Prostate gland (tissue), 2 donors: ENCODE measurements at regions not wholly inside any gene's neighbourhood (a gene's known extent, or its start where the extent isn't known, plus 50 kb on each side); places are given as distances from the start of the nearest gene placed in this dataset.

Experiments used
- DNase-seq: peaks from one replicate; pipeline ENCODE4 v3.0.0-alpha.2; 2019; ENCODE audit warnings: low spot score
- H3K27ac ChIP-seq, 2 donors: fragments of 200-600 bp; sonication (generic); 2 replicates each; pipeline ENCODE4 v1.5.1; 2017 to 2019
- H3K27me3 ChIP-seq: fragments of 200-600 bp; sonication (generic); replicated peaks from 2 replicates; pipeline ENCODE4 v1.5.1; 2019; ENCODE audit not compliant: insufficient read depth
- H3K36me3 ChIP-seq, 2 donors: fragments of 200-600 bp; sonication (generic); 1 replicate in 1 of 2; 2 replicates in 1 of 2; pipeline versions ENCODE4 v1.5.1 to v1.8.1; 2017 to 2019
- H3K4me1 ChIP-seq: fragments of 200-600 bp; sonication (generic); replicated peaks from 2 replicates; pipeline ENCODE4 v1.5.1; 2019
- H3K4me3 ChIP-seq, 2 donors: fragments of 200-600 bp; sonication (generic); 2 replicates each; pipeline ENCODE4 v1.5.1; 2017 to 2019
- H3K9me3 ChIP-seq: fragments of 200-600 bp; sonication (generic); 2 replicates; pipeline ENCODE4 v1.5.1; 2017
- CTCF ChIP-seq, 4 experiments: fragments of 200-600 bp in 2 of 4; fragments of 450-650 bp in 2 of 4; sonication (generic) in 2 of 4; IDR thresholded peaks; 1 replicate in 3 of 4; 2 replicates in 1 of 4; pipeline ENCODE4 v1.5.1; 2016 to 2019; ENCODE audit warnings: antibody characterized with exemption in 4 of 4, mild to moderate bottlenecking in 2 of 4, moderate library complexity in 2 of 4
- POLR2A ChIP-seq: fragments of 450-650 bp; IDR thresholded peaks from one replicate; pipeline ENCODE4 v1.6.1; 2016; ENCODE audit warnings: antibody characterized with exemption, mild to moderate bottlenecking
- POLR2AphosphoS5 ChIP-seq: sonication (generic); formaldehyde crosslinking; IDR thresholded peaks from one replicate; pipeline ENCODE4 v1.6.1; 2017; ENCODE audit warnings: antibody characterized with exemption
- WGBS: methylation state at CpG from one replicate; pipeline ENCODE4 v1.1.5; 2018; 5-methylcytosine and 5-hydroxymethylcytosine counted together
- intact Hi-C: fragments of 100-400 bp; cut with DNase I; formaldehyde crosslinking; loops from one replicate; pipeline ENCODE4 v1.14.2; 2022

DNA sequence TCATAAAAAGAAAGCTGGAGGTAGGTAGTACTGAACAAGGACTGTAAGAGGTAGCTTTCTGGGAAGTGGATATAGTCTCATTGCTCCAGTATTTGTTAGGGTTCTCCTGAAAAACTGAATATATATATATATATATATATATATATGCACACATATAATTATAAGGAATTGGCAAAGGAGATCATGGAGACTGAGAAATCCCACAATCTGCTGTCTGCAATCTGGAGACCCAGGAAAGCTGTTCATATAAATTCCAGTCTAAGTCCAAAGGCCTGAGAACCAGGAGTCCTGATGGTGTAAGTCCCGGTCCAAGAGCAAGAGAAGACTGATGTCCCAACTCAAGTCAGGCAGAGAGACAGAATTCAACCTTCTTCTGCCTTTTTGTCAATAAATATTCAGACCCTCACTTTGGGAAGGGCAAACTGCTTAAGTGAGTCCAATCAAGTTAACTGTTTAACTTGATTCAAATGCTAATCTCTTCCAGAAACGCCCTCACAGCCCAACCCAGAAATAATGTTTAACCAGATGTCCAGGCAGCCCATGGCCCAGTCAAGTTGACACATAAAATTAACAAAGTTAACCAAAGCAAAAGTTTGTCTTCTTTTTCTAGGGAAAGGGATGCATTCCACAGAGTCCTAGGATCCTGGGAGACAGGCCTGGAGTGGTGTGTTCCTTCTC lies 225.3 kb upstream of the KAZN start:
- no peak overlapping the region for H3K4me3 ChIP-seq
- H3K36me3 ChIP-seq: no peaks in the 10 kb centered on the region
- DNase-seq: no peak
- H3K27me3 ChIP-seq: peaks cover 5% of the 10 kb centered on the region
- TF ChIP-seq POLR2AphosphoS5 (no peak), POLR2A (no peak), CTCF (IDR thresholded peaks at IDR 0.05) (no peak)
- no peaks in the 10 kb centered on the region for H3K9me3 ChIP-seq
- H3K4me1 ChIP-seq: no peaks in the 10 kb centered on the region
- no peak overlapping the region for H3K27ac ChIP-seq
- WGBS: 88% methylated on average over 2 of the region's 2 CpGs
- intact Hi-C loops: no loop called here

DNA sequence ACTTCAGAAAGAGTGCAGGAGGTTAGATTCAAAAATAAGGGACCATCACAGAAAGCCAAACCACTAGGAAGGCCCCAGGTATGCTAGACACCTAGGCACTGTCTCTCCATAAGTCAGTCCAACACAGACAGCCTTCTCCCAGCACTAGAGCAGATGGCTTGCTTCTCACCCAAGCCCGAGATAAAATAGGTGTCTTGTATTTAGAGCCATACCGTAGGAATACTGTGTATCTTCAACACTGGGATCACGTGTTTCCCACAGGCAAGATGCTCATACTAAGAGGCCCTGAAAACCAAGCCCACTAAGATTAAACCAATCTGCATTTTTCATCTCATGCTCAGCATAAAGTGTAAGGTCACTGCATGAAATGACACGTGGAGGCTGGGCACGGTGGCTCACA lies 223.3 kb upstream of the KAZN start:
- H3K27me3 ChIP-seq: no peaks in the 10 kb centered on the region
- intact Hi-C loops: no loop called here
- H3K27ac ChIP-seq: no peak overlapping the region
- no peak overlapping the region for H3K4me3 ChIP-seq
- DNase-seq: no peak
- no peaks in the 10 kb centered on the region for H3K4me1 ChIP-seq
- WGBS: 94% methylated on average over 5 of the region's 5 CpGs
- no peaks in the 10 kb centered on the region for H3K36me3 ChIP-seq
- TF ChIP-seq POLR2A: no peak
- no peak for TF ChIP-seq POLR2AphosphoS5
- no peak for TF ChIP-seq CTCF (IDR thresholded peaks at IDR 0.05)
- no peaks in the 10 kb centered on the region for H3K9me3 ChIP-seq

- H3K27me3 ChIP-seq: no peaks in the 10 kb centered on the region
- H3K9me3 ChIP-seq: no peaks in the 10 kb centered on the region
- intact Hi-C loops: no loop called here
- H3K4me1 ChIP-seq: no peaks in the 10 kb centered on the region
- H3K36me3 ChIP-seq: no peaks in the 10 kb centered on the region
- TF ChIP-seq CTCF (IDR thresholded peaks at IDR 0.05) (no peak), POLR2AphosphoS5 (no peak), POLR2A (no peak)
- H3K4me3 ChIP-seq: no peak overlapping the region
- 90% methylated on average over 5 of the region's 5 CpGs for WGBS
- no peak for DNase-seq
- H3K27ac ChIP-seq: no peak overlapping the region
These were observed 221.1 kb upstream of the KAZN start for GRCh38 chr1:14377386-14377785.

DNA sequence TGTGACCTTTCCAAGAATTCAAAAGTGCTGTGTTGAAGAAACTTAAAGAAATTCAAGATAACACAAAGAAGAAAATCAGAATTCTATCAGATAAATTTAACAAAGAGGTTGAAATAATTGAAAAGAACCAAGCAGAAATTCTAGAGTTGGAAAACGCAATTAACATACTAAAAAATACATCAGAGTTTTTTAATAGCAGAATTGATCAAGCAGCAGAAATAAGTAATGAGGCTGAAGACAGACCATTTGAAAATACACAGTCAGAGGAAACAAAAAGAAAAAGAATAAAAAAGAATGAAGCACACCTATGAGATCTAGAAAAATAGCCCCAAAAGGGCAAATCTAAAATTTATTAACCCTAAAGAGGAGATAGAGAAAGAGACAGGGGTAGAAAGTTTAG lies 218.1 kb upstream of the KAZN start:
- intact Hi-C loops: no loop called here
- TF ChIP-seq CTCF (IDR thresholded peaks at IDR 0.05) (no peak), POLR2AphosphoS5 (no peak), POLR2A (no peak)
- Histone ChIP-seq H3K36me3 (no peaks in the 10 kb centered on the region), H3K27ac (no peak overlapping the region), H3K4me3 (no peak overlapping the region), H3K4me1 (no peaks in the 10 kb centered on the region), H3K9me3 (no peaks in the 10 kb centered on the region), H3K27me3 (no peaks in the 10 kb centered on the region)
- 94% methylated on average over 1 of the region's 1 CpG for WGBS
- DNase-seq: no peak

DNA sequence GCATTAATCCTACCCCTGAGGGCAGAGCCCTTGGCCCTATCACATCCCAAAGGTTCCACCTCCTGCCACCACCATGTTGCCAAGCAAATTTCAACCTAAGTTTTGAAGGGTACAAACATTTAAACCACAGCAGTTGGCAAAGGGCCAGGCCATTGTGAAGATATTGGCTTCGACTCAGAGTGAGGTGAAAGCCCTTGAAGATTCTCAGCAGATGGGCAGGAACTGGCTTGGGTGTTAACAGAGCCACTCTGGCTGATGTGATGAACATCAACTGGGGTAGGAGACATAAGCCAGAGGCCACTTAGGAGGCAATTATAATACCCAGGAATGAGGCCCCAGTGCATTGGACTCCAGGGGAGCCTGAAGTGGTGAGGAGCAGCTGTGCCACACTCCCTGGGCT lies 207.7 kb upstream of the KAZN start:
- no peak for DNase-seq
- Histone ChIP-seq H3K4me1 (no peaks in the 10 kb centered on the region), H3K27me3 (no peaks in the 10 kb centered on the region), H3K36me3 (no peaks in the 10 kb centered on the region), H3K4me3 (no peak overlapping the region), H3K9me3 (no peaks in the 10 kb centered on the region), H3K27ac (no peak overlapping the region)
- intact Hi-C loops: no loop called here
- 25% methylated on average over 1 of the region's 1 CpG for WGBS
- TF ChIP-seq POLR2AphosphoS5 (no peak), POLR2A (no peak), CTCF (IDR thresholded peaks at IDR 0.05) (no peak)
